HEK293T (cell line): ENCODE measurements at regions not wholly inside any gene's neighbourhood (a gene's known extent, or its start where the extent isn't known, plus 50 kb on each side); places are given as distances from the start of the nearest gene placed in this dataset.

Source experiments
- CTCF ChIA-PET: fragments of 350-600 bp; formaldehyde crosslinking; extraction: SDS; loops from one replicate; lab custom pipeline; 2021; ENCODE audit warnings: antibody characterized with exemption, inconsistent platforms; lab: Yijun Ruan, JAX
- POLR2A ChIA-PET: fragments of 350-600 bp; formaldehyde crosslinking; extraction: SDS; loops from one replicate; lab custom pipeline; 2020; ENCODE audit warnings: antibody characterized with exemption, inconsistent platforms; lab: Yijun Ruan, JAX
- DNase-seq: peaks from one replicate; pipeline ENCODE4 v3.0.0; 2012; ENCODE audit warnings: mixed read lengths; ENCODE audit errors: extremely low spot score
- ARNT ChIP-seq: fragments of 450-650 bp; IDR thresholded peaks from 2 replicates; pipeline ENCODE4 v1.6.1; 2017; ENCODE audit warnings: mild to moderate bottlenecking
- BHLHE40 ChIP-seq: fragments of 450-650 bp; IDR thresholded peaks from 2 replicates; pipeline ENCODE4 v1.6.1; 2016; ENCODE audit warnings: mild to moderate bottlenecking, moderate library complexity, borderline replicate concordance
- CTBP1 ChIP-seq: fragments of 450-650 bp; IDR thresholded peaks from 2 replicates; pipeline ENCODE4 v1.6.1; 2016; ENCODE audit warnings: borderline replicate concordance
- ELF4 ChIP-seq: fragments of 450-650 bp; IDR thresholded peaks from 2 replicates; pipeline ENCODE4 v1.6.1; 2017; ENCODE audit warnings: antibody characterized with exemption
- FOXA1 ChIP-seq: fragments of 450-650 bp; IDR thresholded peaks from 2 replicates; pipeline ENCODE4 v1.6.1; 2016; ENCODE audit warnings: mild to moderate bottlenecking
- FOXK2 ChIP-seq: fragments of 450-650 bp; IDR thresholded peaks from 2 replicates; pipeline ENCODE4 v1.6.1; 2016; ENCODE audit warnings: mild to moderate bottlenecking
- FOXM1 ChIP-seq: fragments of 450-650 bp; IDR thresholded peaks from 2 replicates; pipeline ENCODE4 v1.6.1; 2017; ENCODE audit warnings: mild to moderate bottlenecking, borderline replicate concordance
- HDGF ChIP-seq: fragments of 450-650 bp; IDR thresholded peaks from 2 replicates; pipeline ENCODE4 v1.6.1; 2017; ENCODE audit warnings: antibody characterized with exemption, borderline replicate concordance
- L3MBTL2 ChIP-seq: fragments of 450-650 bp; conservative IDR thresholded peaks from 2 replicates; pipeline ENCODE4 v1.6.1; 2016; ENCODE audit warnings: mild to moderate bottlenecking
- LEF1 ChIP-seq: fragments of 450-650 bp; IDR thresholded peaks from 2 replicates; pipeline ENCODE4 v1.6.1; 2017; ENCODE audit warnings: mild to moderate bottlenecking, borderline replicate concordance
- NFRKB ChIP-seq: fragments of 450-650 bp; IDR thresholded peaks from 2 replicates; pipeline ENCODE4 v1.6.1; 2016; ENCODE audit warnings: mild to moderate bottlenecking, moderate library complexity
- SP1 ChIP-seq: fragments of 450-650 bp; IDR thresholded peaks from 2 replicates; pipeline ENCODE4 v1.6.1; 2017
- SUZ12 ChIP-seq: fragments of 450-650 bp; IDR thresholded peaks from 2 replicates; pipeline ENCODE4 v1.6.1; 2016; ENCODE audit warnings: mild to moderate bottlenecking
- TARDBP ChIP-seq: fragments of 450-650 bp; IDR thresholded peaks from 2 replicates; pipeline ENCODE4 v1.6.1; 2016
- ZNF384 ChIP-seq: fragments of 450-650 bp; IDR thresholded peaks from 2 replicates; pipeline ENCODE4 v1.6.1; 2016
- TF ChIP-seq, protein P1 (sequence below): fragments of 450-650 bp; IDR thresholded peaks from 2 replicates; pipeline ENCODE4 v1.6.1; 2016

DNA sequence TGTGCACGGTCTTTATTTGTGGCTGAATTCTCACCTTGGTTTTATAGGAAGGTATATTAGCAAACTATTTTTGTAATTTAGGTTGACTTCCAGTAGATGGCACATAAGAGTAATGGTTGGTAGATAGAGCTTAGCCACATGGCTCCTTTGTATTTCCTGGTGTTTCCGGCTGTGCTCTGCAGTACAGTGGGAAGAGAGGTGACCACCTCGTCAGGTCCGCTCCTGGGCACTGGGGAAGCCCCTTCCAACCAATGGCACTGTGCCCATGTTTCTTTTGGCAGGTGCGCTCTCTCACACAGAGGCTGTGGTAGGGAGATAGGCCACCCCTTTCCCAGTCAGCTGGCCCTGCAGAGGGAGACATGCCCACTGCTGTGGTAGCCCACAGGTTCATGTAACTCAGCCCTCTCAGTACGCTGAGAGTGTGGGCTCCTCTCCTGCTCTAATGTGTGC is 74.3 kb upstream of the ATP12A start:
- no peak for DNase-seq
- CTCF ChIA-PET: interaction anchor here (0.6 to 1.1 kb wide), 2 partner anchors 10 to 389 kb away, joined by 3 read pairs; no protein-coding TSS in a partner anchor
- TF ChIP-seq L3MBTL2: no peak
- POLR2A ChIA-PET: no interaction called here

GRCh38 chr13:24606486-24607170 is 73.6 kb upstream of the ATP12A start:
- ChIA-PET CTCF (interaction anchor here (0.6 to 1.1 kb wide), 2 partner anchors 10 to 388 kb away, joined by 3 read pairs; no protein-coding TSS in a partner anchor), POLR2A (no interaction called here)
- TF ChIP-seq TARDBP: no peak
- no peak for TF ChIP-seq CTBP1
- no peak for TF ChIP-seq FOXK2

GRCh38 chr13:24610956-24611355 is 69.3 kb upstream of the ATP12A start:
- ChIA-PET CTCF (no interaction called here), POLR2A (no interaction called here)
- TF ChIP-seq LEF1: no peak
- TF ChIP-seq CTBP1: no peak
- no peak for TF ChIP-seq ELF4
- TF ChIP-seq HDGF: no peak
- TF ChIP-seq, protein P1, sequence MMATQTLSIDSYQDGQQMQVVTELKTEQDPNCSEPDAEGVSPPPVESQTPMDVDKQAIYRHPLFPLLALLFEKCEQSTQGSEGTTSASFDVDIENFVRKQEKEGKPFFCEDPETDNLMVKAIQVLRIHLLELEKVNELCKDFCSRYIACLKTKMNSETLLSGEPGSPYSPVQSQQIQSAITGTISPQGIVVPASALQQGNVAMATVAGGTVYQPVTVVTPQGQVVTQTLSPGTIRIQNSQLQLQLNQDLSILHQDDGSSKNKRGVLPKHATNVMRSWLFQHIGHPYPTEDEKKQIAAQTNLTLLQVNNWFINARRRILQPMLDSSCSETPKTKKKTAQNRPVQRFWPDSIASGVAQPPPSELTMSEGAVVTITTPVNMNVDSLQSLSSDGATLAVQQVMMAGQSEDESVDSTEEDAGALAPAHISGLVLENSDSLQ: no peak
- no peak for TF ChIP-seq L3MBTL2
- TF ChIP-seq FOXA1: no peak
- no peak for TF ChIP-seq SP1
- no peak for TF ChIP-seq TARDBP
- no peak for TF ChIP-seq FOXM1
- TF ChIP-seq ARNT: no peak
- no peak for TF ChIP-seq FOXK2
- TF ChIP-seq NFRKB: no peak
- no peak for TF ChIP-seq SUZ12
- TF ChIP-seq BHLHE40: no peak
- TF ChIP-seq ZNF384: no peak
- DNase-seq: no peak

More at GRCh38 chr13:24606486-24607170, 73.6 kb upstream of the ATP12A start:
- no peak for DNase-seq

GRCh38 chr13:24612726-24613125 is 67.5 kb upstream of the ATP12A start:
- DNase-seq: no peak
- TF ChIP-seq, protein P1: no peak
- no peak for TF ChIP-seq HDGF
- no peak for TF ChIP-seq CTBP1
- TF ChIP-seq TARDBP: no peak
- TF ChIP-seq ARNT: no peak
- no peak for TF ChIP-seq FOXA1
- TF ChIP-seq L3MBTL2: no peak
- no peak for TF ChIP-seq SUZ12
- ChIA-PET POLR2A (no interaction called here), CTCF (interaction anchor here (0.6 kb wide), 1 partner anchor 763 kb away, joined by 5 read pairs; no protein-coding TSS in a partner anchor)

DNA sequence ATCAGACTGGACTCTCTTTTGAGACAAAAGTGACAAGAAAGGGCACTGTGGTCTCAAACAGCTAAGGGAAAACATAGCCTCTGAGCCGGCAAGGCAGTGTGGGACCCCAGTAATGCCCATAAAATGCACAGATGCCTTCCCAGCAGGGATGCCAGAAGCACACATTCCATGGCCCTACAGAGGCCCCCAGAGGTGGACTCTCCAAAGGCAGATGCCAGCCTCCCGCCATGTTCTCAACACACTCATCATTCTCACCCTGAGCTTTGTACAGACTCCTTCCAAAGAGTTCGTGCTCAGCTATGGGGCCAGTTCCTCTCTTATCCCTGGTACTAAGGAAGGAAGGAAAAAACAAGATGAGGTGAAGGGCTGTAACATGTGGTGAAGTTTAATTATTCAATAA is 67.1 kb upstream of the ATP12A start:
- ChIA-PET CTCF (interaction anchor here (0.6 kb wide), 1 partner anchor 762 kb away, joined by 5 read pairs; no protein-coding TSS in a partner anchor), POLR2A (no interaction called here)
- no peak for DNase-seq
- TF ChIP-seq L3MBTL2 (no peak), ARNT (no peak), TARDBP (no peak)

DNA sequence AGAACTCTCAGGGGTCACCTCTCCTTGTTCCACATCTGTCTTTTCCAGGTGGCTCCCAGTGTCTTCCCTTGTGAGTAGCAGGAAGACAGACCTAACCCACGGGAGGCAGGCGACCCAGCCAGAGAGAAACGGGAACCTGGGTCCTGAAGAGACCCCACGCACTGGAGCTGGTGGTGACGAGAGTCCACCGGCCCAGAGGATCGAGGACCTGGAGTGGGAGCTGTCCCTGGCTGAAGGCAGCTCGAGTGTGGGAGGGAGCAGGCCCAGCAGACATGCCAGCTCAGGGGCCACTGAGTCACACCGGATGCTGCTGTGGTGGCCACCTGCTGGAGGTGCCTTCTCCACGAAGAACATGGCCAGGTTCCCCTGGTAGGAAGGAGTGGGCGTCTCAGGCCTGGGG is 66.5 kb upstream of the ATP12A start:
- POLR2A ChIA-PET: no interaction called here
- TF ChIP-seq FOXM1: no peak
- no peak for TF ChIP-seq SUZ12
- TF ChIP-seq HDGF: no peak
- no peak for TF ChIP-seq FOXA1
- TF ChIP-seq L3MBTL2: no peak
- TF ChIP-seq TARDBP: no peak
- no peak for TF ChIP-seq ARNT
- CTCF ChIA-PET: no interaction called here
- no peak for DNase-seq

DNA sequence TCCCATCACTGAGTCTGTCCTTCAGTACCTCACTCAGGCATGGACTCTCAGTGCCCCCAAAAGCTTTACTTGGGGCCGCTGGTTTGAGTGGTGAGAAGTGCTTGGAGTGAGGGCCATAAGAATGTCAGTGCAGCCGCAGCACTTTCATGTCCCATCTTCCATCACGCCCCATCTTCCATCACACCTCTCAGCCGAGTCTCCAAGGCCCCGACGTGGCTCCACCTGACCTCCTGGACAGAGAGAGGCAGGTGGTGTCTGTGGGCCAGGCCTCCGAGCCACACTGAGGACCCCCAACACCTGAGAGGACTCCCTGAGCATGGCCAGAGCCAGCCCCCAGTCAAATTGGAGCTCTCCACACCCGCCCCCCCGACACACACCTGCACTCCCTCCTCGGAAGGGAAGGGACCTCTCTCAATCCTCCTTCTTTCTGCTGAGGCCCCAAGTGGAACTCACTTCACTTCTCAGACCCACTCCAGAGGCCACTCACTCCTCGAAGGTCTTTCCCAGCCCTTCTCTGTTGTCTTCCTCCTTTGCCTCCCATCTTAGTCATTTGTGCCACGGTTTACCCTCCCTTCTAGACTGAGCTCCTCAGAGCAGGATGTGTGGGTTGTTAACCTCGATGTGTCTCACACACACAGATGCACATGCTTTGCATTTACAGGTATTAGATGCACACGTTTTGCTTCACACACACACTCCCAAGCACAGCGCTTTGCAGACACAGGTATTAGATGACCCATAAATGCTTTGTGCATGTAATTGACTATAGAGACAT is 65.7 kb upstream of the ATP12A start:
- ChIA-PET CTCF (no interaction called here), POLR2A (no interaction called here)
- no peak for DNase-seq
- TF ChIP-seq BHLHE40: no peak
- TF ChIP-seq, protein P1: no peak
- TF ChIP-seq SUZ12: no peak
- no peak for TF ChIP-seq FOXM1
- no peak for TF ChIP-seq SP1
